SH-SY5Y (cell line): ENCODE measurements at regions not wholly inside any gene's neighbourhood (a gene's known extent, or its start where the extent isn't known, plus 50 kb on each side); places are given as distances from the start of the nearest gene placed in this dataset.

ENCODE experiments used
- GATA2 ChIP-seq: IDR thresholded peaks from 2 replicates; pipeline ENCODE4 v1.6.1; 2011; ENCODE audit warnings: mild to moderate bottlenecking, low read depth, low read length
- GATA3 ChIP-seq: IDR thresholded peaks from 2 replicates; pipeline ENCODE4 v1.6.1; 2011; ENCODE audit warnings: low read depth, mild to moderate bottlenecking, low read length, moderate library complexity

GRCh38 chr14:54229136-54229535 is 167.7 kb upstream of the CDKN3 start:
- no peak for TF ChIP-seq GATA2
- TF ChIP-seq GATA3 = no peak
